B cell (primary cell): ENCODE measurements at regions not wholly inside any gene's neighbourhood (a gene's known extent, or its start where the extent isn't known, plus 50 kb on each side); places are given as distances from the start of the nearest gene placed in this dataset.

Source experiments
- EZH2 ChIP-seq: IDR thresholded peaks from 2 replicates; pipeline ENCODE4 v1.6.1; 2012; ENCODE audit warnings: borderline replicate concordance, low read depth, mild to moderate bottlenecking, moderate library complexity, low read length; ENCODE audit not compliant: insufficient read depth, poor library complexity, severe bottlenecking
- TF ChIP-seq, protein P1 (sequence below): fragments of 200-600 bp; IDR thresholded peaks from one replicate; pipeline ENCODE4 v1.8.0; 2022; ENCODE audit warnings: antibody characterized with exemption, mild to moderate bottlenecking

DNA sequence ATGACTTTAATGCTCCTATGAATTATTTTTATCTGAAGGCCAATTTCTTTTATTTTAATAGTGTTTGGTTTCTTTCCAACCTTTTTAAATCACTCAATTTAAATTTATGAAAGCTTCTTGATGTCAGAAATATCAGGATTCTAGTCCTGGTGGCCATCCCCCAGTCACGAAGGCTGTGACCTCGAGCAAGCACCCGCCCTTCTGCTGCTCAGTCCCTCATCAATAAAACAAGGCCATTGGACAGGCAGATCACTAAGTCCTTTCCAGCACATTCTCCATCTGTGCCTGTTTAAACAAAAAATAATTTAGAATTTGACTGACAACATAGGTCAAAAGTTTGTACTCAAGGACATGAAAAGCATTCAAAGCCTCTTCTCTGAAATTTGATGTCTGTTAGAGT, 483.6 kb upstream of the VRK2 start:
- TF ChIP-seq, protein P1, sequence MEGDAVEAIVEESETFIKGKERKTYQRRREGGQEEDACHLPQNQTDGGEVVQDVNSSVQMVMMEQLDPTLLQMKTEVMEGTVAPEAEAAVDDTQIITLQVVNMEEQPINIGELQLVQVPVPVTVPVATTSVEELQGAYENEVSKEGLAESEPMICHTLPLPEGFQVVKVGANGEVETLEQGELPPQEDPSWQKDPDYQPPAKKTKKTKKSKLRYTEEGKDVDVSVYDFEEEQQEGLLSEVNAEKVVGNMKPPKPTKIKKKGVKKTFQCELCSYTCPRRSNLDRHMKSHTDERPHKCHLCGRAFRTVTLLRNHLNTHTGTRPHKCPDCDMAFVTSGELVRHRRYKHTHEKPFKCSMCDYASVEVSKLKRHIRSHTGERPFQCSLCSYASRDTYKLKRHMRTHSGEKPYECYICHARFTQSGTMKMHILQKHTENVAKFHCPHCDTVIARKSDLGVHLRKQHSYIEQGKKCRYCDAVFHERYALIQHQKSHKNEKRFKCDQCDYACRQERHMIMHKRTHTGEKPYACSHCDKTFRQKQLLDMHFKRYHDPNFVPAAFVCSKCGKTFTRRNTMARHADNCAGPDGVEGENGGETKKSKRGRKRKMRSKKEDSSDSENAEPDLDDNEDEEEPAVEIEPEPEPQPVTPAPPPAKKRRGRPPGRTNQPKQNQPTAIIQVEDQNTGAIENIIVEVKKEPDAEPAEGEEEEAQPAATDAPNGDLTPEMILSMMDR = no peak
- TF ChIP-seq EZH2 = no peak
